HG03103 (cell line): ENCODE measurements at regions not wholly inside any gene's neighbourhood (a gene's known extent, or its start where the extent isn't known, plus 50 kb on each side); places are given as distances from the start of the nearest gene placed in this dataset.
"Not testable (repeated sequence)": the region's sequence is repeated elsewhere in the genome, so short reads cannot be mapped to it uniquely, and the experiment has no call there.

ENCODE experiments used
- ATAC-seq: cut with Tn5 transposase; IDR thresholded peaks from one replicate; pipeline ENCODE4 v1.9.1; 2021; ENCODE audit warnings: low read depth; ENCODE audit not compliant: unreplicated experiment

DNA sequence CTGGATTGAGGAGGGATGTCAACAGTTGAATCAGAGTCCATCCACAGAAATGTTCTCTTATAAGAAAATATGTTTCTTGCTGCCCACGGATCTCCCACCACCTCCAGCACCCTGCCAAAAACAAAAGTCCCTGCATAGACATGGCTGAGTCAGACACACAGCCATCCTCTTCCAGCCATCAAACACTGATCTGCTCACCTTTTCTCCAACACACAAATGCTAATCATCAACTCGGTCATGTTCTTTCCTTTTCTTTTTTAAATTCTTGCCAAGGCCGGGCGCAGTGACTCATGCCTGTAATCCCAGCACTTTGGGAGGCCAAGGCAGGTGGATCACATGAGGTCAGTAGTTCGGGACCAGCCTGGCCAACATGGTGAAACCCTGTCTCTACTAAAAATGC, 110.7 kb upstream of the IL12A start:
- ATAC-seq, result no peak

- no peak for ATAC-seq
Measured at GRCh38 chr3:159879146-159879545, 109.5 kb upstream of the IL12A start.

GRCh38 chr3:159879598-159879997, 109.0 kb upstream of the IL12A start:
- no peak for ATAC-seq

GRCh38 chr3:159881208-159881607, 107.4 kb upstream of the IL12A start:
- ATAC-seq, result no peak

DNA sequence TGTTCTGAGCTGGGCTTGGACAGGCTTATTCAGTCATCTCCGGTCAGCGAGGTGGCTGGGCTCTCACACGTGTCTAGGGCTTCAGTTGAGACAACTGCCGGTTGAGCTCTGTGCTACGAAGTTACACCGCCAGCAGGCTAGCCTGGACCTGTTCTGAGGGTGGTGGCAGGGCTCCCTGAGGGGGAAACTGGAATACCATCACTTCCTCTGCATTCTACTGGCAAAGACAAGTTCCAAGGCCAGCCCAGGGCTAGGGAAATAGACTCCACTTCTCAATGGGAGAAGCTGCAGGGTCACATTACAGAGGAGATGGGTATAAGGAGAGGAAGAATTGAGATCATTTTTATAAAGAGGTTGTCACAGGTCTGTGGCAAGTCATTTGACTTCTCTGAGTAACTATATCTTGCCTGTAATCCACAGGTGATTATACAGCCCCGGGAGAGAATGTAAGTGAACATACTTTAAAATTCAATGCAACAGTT, 106.8 kb upstream of the IL12A start:
- no peak for ATAC-seq

- ATAC-seq, result no peak
Measured at GRCh38 chr3:159882367-159882766, 106.3 kb upstream of the IL12A start.

DNA sequence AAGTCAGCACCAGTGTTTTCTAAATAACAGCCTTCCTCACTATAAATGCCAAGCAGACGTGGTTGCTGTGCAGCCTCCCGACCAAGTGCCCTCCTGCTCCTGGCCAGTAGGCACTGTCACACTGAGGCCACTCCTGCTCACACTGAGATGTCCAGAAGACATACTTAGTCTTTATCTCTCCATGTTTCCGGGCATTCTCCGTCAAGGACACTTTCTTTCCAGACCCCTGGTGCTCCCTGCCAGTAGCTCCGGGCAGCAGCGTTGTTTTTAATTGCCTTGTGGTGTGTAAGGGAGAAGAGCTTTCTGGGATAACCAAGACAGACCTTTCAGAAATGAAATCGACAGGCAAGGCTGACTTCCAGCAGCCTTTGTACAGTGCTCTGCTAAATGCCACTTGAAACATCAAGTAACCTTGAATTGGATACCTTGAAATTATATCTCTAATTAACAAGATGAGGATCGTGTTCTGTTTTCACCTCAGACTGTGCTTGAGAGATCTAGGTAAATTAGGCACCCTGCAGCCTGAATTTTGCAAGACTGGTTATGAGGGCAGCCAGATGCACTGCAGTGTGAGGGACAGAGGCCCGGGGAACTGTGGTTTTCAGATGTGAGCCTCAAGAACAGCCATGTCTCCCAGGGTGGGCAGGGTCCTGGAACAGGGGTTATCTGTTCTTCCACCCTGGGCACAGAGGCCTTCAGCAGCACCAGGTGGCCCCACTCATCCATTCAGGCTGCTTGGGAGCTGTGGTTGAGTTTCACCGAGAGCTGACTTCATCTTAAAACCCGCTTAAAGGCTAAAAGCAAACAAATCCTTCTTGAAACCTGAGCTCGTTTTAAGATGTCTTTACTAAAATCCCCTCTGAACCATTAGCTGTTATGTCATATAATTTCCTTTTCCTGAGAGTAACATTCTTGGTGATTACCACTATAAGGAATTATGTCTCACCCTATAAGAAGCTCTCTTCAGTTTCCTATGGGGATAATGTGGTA, 105.5 kb upstream of the IL12A start:
- no peak for ATAC-seq

DNA sequence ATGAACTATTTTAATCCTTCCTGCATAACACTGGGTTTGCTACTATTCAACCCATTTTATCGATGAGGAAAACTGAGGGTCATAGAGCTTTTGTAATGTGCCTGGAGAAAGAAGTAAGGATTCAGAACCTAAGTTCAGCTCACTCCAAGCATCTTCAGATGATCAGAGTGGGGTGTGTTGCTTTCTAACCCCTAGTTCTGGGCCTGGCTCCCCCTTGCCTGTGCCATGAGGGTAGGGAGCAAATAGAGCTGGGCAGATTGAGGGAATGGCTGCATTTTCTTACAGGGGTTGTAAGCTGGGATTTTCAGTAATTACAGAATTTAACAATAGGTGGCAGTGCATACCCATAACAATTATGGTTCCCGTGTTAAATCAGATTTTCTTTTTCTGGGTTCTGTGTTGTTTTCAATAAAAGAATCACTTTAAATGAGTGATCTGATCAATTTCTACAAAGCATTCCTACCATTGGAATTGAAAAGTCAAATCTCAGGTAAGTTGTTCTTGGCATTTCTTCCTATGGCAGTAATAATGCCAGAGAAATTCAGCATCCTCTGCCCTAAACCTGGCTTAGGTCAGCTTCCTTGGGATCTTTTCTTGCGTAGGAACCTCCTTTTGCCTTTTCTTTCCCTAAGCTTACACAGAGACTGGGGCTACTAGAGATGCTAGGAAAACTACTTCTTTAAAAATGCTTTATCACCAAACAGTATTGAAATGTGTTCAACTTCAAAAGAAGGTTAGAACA, 103.8 kb upstream of the IL12A start:
- peak; percentile 44 for ATAC-seq

DNA sequence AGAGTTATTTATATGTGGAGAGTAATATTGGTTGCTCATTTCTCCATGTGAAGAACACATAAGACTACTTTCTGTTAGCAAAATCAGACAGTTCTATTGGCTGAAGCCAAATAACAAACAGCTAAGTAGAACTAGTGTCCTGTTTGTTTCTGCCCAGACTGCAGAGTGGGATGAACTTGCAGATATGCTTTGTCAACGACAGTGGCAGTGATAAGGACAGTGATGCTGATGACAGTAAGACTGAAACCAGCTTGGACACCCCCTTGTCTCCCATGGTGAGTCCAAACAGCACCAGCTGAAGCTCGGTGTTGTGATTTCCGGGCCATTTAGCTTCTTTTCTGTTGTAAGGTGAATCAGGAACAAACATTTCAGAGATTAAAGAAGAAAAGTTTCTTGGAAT, 102.6 kb upstream of the IL12A start:
- no peak for ATAC-seq

DNA sequence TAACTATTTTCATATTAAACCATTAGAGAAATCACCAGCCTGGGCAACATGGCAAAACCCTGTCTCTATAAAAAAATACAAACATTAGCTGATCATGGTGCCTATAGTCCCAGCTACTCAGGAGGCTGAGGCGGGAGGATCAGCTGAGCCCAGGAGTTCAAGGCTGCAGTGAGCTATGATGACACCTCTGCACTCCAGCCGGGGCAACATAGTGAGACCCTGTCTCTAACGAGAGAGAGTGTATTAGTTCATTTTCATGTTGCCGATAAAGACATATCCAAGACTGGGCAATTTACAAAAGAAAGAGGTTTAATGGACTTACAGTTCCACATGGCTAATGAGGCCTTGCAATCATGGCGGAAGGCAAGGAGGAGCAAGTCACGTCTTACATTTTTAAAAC, 102.1 kb upstream of the IL12A start:
- ATAC-seq, result not testable (repeated sequence)

DNA sequence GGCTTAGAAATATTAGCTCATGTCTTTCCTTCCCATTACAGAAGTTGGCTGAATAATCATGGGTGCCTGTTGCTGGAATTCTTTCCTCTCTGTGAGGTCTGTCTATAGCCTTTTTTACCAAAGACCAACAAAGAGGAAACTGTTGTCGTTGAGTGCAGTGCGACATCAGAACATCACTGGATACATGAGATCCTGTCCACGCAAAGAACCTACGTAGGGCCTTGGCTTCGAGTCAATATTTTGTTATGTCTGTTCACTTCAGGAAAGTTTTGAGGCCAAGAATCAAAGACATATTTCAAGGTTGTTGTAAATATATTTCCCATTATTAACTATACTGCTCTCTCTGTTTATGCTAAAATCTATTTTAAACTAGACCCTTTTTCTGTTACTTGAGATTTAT, 101.5 kb upstream of the IL12A start:
- no peak for ATAC-seq

GRCh38 chr3:159887911-159888310, 100.7 kb upstream of the IL12A start:
- no peak for ATAC-seq

GRCh38 chr3:159892171-159892795, 96.4 kb upstream of the IL12A start:
- no peak for ATAC-seq

- no peak for ATAC-seq
Measured at GRCh38 chr3:159892801-159893200, 95.8 kb upstream of the IL12A start.

- no peak for ATAC-seq
Measured at GRCh38 chr3:159894386-159894785, 94.2 kb upstream of the IL12A start.

- no peak for ATAC-seq
Measured at GRCh38 chr3:159895430-159895829, 93.2 kb upstream of the IL12A start.

DNA sequence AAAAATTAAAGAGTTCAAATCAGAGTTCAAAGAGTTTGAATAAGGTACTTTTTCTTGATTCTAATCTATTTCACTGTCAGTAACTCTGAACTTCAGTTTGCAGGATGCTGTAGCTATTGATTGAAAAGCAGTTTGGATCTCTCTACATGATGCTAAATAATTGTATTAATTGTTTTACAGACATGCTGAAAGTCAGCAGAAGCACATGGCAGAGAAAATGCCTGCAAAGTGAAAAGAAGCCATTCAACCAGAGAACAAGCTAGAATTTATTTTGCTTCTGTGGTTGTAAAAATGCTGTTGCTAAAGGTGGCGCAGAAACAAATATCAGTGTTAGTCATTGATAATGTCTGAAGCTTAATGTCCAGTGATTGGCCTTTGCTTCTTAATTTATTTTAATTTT, 92.1 kb upstream of the IL12A start:
- no peak for ATAC-seq

DNA sequence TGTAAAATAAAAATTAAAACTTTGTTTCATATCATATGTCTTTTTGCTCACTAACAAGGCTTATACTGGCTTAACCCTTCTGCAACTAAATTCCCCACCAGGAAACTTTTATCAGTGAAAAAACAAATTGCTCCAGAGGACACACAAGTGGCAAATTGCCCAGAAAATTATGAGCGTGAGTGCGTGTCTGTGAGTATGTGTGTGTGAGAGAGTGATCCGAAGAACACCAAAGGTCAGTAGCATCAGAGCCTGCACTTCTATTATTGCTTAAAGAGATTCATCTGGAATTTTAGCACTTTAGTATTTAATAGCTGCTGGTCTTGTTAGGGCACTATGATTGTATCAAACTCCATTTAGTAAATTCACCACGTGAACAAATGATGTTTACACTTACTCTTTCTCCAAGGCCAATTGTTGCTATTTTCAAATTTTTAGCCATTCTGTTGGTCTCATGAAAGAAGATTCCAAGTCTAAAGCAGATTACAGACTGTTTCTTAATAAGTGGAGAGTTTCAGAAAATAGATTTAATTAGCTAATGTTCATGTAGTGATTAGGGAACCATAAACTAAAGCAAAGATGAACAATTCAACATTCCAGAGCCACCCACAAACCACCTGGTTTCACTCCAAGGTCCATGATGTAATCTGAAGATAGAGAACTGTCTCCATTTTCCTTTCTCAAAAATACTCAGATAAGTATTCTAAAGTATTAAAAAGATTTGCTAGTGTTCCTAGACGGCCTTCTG, 91.1 kb upstream of the IL12A start:
- no peak for ATAC-seq

DNA sequence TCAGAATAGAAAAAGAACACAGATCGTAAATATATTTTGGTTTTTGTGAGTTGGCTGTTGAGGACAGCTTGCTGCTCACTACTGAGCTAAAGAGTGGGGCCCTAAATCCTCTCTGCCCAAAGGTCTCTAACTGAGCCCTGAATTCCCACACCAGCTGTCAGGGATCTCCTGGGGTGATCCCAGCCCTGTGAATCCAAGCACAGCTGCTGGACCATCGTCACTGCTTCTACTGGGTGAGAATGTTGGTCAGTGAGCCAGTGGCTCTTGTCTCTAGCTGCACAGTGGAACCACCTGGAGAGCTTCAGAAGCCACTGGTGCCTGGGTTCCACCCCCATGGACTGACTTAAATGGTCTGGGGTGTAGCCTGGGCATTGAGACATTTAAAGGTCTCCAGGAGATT, 90.5 kb upstream of the IL12A start:
- no peak for ATAC-seq

DNA sequence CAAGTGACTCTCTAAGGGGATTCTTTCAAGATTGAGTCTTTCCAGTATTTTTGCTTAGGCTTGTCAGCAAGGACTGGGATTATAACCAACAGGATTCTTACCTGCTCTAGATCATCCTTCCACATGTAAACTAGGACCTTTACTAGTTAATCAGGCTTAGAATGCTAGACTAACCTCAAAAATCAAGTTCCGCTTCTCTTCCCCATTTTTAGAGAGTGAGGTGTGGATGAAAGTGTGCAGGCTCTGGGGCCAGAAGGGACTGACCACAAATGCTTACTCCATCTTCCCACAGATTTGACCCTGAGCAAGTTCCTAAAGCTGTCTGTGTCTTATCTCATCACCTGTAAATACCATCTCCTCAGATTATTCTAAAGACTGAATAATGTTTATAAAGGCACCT, 89.5 kb upstream of the IL12A start:
- no peak for ATAC-seq
